Esophagus (tissue), 2 donors: ENCODE measurements at regions not wholly inside any gene's neighbourhood (a gene's known extent, or its start where the extent isn't known, plus 50 kb on each side); places are given as distances from the start of the nearest gene placed in this dataset.
"Not testable (repeated sequence)": the region's sequence is repeated elsewhere in the genome, so short reads cannot be mapped to it uniquely, and the experiment has no call there.

Experiments used
- H3K27ac ChIP-seq, 2 donors: one replicate each; pipeline ENCODE4 v1.5.1; 2013; ENCODE audit warnings: low read depth in 2 of 2, mild to moderate bottlenecking in 2 of 2, inconsistent platforms in 1 of 2, low read length in 1 of 2, moderate library complexity in 1 of 2
- H3K27me3 ChIP-seq, 2 donors: one replicate each; pipeline ENCODE4 v1.6.1; 2013; ENCODE audit warnings: low read length in 2 of 2, control low read depth in 1 of 2, mild to moderate bottlenecking in 1 of 2; ENCODE audit not compliant: insufficient read depth in 2 of 2, control insufficient read depth in 1 of 2
- H3K36me3 ChIP-seq, 2 donors: one replicate each; pipeline ENCODE4 v1.6.1; 2013; ENCODE audit warnings: low read length in 1 of 2; ENCODE audit not compliant: control insufficient read depth in 2 of 2, insufficient read depth in 2 of 2
- H3K4me1 ChIP-seq, 2 donors: one replicate each; pipeline ENCODE4 v1.6.1; 2013; ENCODE audit warnings: low read length in 1 of 2; ENCODE audit not compliant: control insufficient read depth in 2 of 2, insufficient read depth in 2 of 2
- H3K4me3 ChIP-seq, 2 donors: one replicate each; pipeline ENCODE4 v1.5.1; 2013; ENCODE audit warnings: low read length in 2 of 2, mild to moderate bottlenecking in 2 of 2, low read depth in 1 of 2, moderate library complexity in 1 of 2
- H3K9me3 ChIP-seq, 2 donors: one replicate each; pipeline ENCODE4 v1.6.1; 2013; ENCODE audit warnings: mild to moderate bottlenecking in 2 of 2, low read depth in 1 of 2, low read length in 1 of 2, moderate library complexity in 1 of 2; ENCODE audit not compliant: control insufficient read depth in 2 of 2, insufficient read depth in 1 of 2
- WGBS, 2 donors: extraction: QIAGEN DNeasy Blood & Tissue Kit; methylation state at CpG; one replicate each; pipeline ENCODE4 v1.1.7; 2013; 5-methylcytosine and 5-hydroxymethylcytosine counted together
- donor health status: healthy with polysubstance abuse.
- donor health status: Bipolar disorder and iron deficiency.

DNA sequence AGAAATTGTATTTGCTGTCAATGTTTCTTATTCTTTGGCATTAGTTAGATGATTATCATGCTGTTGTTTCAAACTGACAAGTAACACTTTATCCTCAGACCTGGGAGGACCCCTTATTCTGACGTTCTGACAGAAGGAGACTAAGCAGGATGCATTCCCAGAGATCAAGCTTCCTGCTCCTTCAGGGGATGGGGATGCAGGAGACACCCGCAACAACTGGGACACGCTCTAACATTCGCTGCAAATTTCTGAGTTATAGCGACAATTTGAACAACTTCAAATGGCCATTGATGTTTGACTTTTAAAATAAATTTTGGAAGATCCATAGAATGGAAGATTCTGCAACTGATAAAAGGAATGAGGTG is 69.0 kb upstream of the ZNF184 start:
- WGBS, 2 donors, result 27 to 35% methylated on average over 5 of the region's 5 CpGs
- Histone ChIP-seq H3K4me3 (no peak overlapping the region), H3K9me3 (peaks cover 0 to 6% of the 10 kb centered on the region in 2 donors), H3K36me3 (no peaks in the 10 kb centered on the region), H3K4me1 (no peaks in the 10 kb centered on the region), H3K27ac (no peak overlapping the region), H3K27me3 (peaks cover 5 to 11% of the 10 kb centered on the region in 2 donors)

DNA sequence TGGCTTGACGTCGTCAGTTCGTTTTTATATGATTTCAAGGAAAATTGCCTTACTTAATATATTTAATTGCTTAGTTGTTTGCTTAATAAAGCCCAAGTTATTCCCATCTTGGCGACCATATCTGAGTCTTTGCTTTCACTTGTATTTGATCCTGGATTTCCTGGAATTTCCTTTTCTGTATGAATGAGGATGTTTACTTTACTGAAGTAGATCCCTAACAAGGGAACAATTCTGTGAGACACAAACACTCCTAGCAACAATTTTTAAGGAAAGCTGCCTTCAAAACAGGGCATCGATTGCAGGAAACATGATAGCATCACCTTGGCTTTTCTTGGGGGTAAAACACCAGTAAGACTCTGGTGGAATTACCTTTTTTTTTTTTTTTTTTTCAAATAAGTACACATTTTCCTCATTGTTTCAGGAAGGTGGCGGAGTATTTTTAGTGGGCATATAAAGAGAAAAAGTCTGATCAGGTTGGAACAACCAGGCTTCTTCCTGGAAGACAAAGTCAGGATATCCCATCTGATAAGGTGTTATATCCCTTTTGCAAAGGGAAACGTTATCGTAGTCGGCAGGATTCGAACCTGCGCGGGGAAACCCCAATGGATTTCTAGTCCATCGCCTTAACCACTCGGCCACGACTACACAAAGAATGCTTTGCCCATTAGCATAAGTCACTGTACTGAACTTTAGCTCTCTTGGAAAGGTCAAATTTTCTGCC is 68.5 kb upstream of the ZNF184 start:
- Histone ChIP-seq H3K9me3 (peaks cover 0 to 6% of the 10 kb centered on the region in 2 donors), H3K4me3 (no peak overlapping the region), H3K36me3 (no peaks in the 10 kb centered on the region), H3K4me1 (no peaks in the 10 kb centered on the region), H3K27me3 (peaks cover 5 to 7% of the 10 kb centered on the region in 2 donors), H3K27ac (no peak overlapping the region)
- 29 to 32% methylated on average over 15 of the region's 15 CpGs for WGBS, 2 donors

- peaks cover 2 to 5% of the 10 kb centered on the region in 2 donors for H3K27me3 ChIP-seq
- 69 to 73% methylated on average over 13 of the region's 13 CpGs for WGBS, 2 donors
- no peaks in the 10 kb centered on the region for H3K9me3 ChIP-seq
- no peak overlapping the region for H3K27ac ChIP-seq
- H3K4me3 ChIP-seq, result no peak overlapping the region
- no peaks in the 10 kb centered on the region for H3K4me1 ChIP-seq
- no peaks in the 10 kb centered on the region for H3K36me3 ChIP-seq
These were observed 66.6 kb upstream of the ZNF184 start for GRCh38 chr6:27539551-27539950.

GRCh38 chr6:27532820-27533538 is 60.1 kb upstream of the ZNF184 start:
- Histone ChIP-seq H3K9me3 (no peaks in the 10 kb centered on the region), H3K27me3 (peaks cover 0 to 3% of the 10 kb centered on the region in 2 donors), H3K36me3 (no peaks in the 10 kb centered on the region), H3K4me3 (no peak overlapping the region), H3K27ac (no peak overlapping the region), H3K4me1 (no peaks in the 10 kb centered on the region)
- 59 to 65% methylated on average over 7 of the region's 7 CpGs for WGBS, 2 donors

GRCh38 chr6:27531772-27532459 is 59.0 kb upstream of the ZNF184 start:
- no peak overlapping the region for H3K27ac ChIP-seq
- no peaks in the 10 kb centered on the region for H3K36me3 ChIP-seq
- 86 to 87% methylated on average over 17 of the region's 17 CpGs for WGBS, 2 donors
- no peaks in the 10 kb centered on the region for H3K9me3 ChIP-seq
- H3K4me3 ChIP-seq, result no peak overlapping the region
- H3K4me1 ChIP-seq, result no peaks in the 10 kb centered on the region
- H3K27me3 ChIP-seq, result peaks cover 0 to 3% of the 10 kb centered on the region in 2 donors

- not testable (repeated sequence) for H3K4me3 ChIP-seq, H3K9me3 ChIP-seq, H3K27ac ChIP-seq, H3K27me3 ChIP-seq, H3K4me1 ChIP-seq, H3K36me3 ChIP-seq
- WGBS, 2 donors, result 87 to 88% methylated on average over 19 to 22 of the region's 24 CpGs
These were observed 56.9 kb upstream of the ZNF184 start for GRCh38 chr6:27529796-27530195.

GRCh38 chr6:27528714-27529113 is 55.8 kb upstream of the ZNF184 start:
- no peaks in the 10 kb centered on the region for H3K36me3 ChIP-seq
- H3K9me3 ChIP-seq, result no peaks in the 10 kb centered on the region
- no peak overlapping the region for H3K27ac ChIP-seq
- H3K27me3 ChIP-seq, result peaks cover 0 to 3% of the 10 kb centered on the region in 2 donors
- no peak overlapping the region for H3K4me3 ChIP-seq
- no peaks in the 10 kb centered on the region for H3K4me1 ChIP-seq
